ENCODE measurements at regions not wholly inside any gene's neighbourhood (a gene's known extent, or its start where the extent isn't known, plus 50 kb on each side); places are given as distances from the start of the nearest gene placed in this dataset.
A peak's percentile ranks its signal among the peaks of the same experiment; 100 is the strongest.

DNA sequence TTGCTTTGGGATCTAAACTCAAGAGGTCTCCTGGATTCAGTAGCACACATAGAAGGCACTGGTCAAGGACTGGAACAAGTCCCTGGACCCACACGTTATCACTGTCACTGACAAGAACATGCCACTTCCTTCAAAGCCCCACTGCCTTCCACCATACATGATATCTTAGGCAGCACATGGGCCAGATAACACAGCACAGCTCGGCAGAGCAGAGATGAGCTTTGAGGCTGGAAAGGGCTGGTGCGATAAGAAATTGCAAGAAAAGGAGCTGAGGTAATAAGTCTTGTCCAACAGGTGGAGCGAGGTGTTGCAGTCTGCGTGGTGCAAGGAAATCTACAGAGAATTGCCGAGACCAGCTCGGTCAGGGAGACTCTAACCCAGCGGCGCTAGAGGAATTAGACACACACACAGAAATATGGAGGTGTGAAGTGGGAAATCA is 139.8 kb upstream of the CDK13 start:
- 32 to 69% (median 47%) methylated on average over 9 of the region's 9 CpGs for WGBS, 5 donors
- peak in 1 of 2 donors; percentile 49 for DNase-seq
- no peak overlapping the region for H3K4me3 ChIP-seq
- intact Hi-C loops (cut with DNase I; ENCODE audit: low total_unique reads) = no loop called here
- H3K9me3 ChIP-seq = no peaks in the 10 kb centered on the region
- H3K36me3 ChIP-seq = no peaks in the 10 kb centered on the region
- no peak overlapping the region for H3K27ac ChIP-seq
- H3K4me1 ChIP-seq = no peaks in the 10 kb centered on the region
- H3K27me3 ChIP-seq = peaks cover 0 to 6% (median 0%) of the 10 kb centered on the region in 3 donors
- TF ChIP-seq POLR2A (IDR thresholded peaks at IDR 0.05) = no peak
- no peak for TF ChIP-seq POLR2AphosphoS5 (IDR thresholded peaks at IDR 0.05)
- TF ChIP-seq, protein P1, sequence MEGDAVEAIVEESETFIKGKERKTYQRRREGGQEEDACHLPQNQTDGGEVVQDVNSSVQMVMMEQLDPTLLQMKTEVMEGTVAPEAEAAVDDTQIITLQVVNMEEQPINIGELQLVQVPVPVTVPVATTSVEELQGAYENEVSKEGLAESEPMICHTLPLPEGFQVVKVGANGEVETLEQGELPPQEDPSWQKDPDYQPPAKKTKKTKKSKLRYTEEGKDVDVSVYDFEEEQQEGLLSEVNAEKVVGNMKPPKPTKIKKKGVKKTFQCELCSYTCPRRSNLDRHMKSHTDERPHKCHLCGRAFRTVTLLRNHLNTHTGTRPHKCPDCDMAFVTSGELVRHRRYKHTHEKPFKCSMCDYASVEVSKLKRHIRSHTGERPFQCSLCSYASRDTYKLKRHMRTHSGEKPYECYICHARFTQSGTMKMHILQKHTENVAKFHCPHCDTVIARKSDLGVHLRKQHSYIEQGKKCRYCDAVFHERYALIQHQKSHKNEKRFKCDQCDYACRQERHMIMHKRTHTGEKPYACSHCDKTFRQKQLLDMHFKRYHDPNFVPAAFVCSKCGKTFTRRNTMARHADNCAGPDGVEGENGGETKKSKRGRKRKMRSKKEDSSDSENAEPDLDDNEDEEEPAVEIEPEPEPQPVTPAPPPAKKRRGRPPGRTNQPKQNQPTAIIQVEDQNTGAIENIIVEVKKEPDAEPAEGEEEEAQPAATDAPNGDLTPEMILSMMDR (IDR thresholded peaks at IDR 0.05) = no peak
- no peak for TF ChIP-seq EP300 (IDR thresholded peaks at IDR 0.05)

DNA sequence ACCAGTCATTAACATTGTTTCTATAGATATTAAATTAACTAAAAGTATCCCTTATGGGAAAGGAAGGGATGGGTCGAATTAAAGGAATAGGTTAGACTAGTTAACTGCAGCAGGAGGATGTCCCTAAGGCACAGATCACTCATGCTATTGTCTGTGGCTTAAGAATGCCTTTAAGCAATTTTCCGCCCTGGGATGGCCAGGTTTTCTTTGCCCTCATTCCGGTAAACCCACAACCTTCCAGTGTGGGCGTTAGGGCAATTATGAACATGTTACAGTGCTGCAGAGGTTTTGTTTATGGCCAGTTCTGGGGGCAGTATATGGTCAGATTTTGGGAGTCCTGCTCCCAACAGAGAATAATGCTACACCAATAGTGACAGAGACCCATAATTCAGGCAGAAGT is 139.3 kb upstream of the CDK13 start:
- Histone ChIP-seq H3K4me1 (no peaks in the 10 kb centered on the region), H3K9me3 (no peaks in the 10 kb centered on the region), H3K36me3 (no peaks in the 10 kb centered on the region), H3K27me3 (peaks cover 0 to 11% (median 0%) of the 10 kb centered on the region in 3 donors), H3K4me3 (no peak overlapping the region), H3K27ac (no peak overlapping the region)
- intact Hi-C loops (cut with DNase I; ENCODE audit: low total_unique reads) = no loop called here
- WGBS, 5 donors = 74 to 79% (median 78%) methylated on average over 4 of the region's 4 CpGs
- no peak for DNase-seq
- TF ChIP-seq EP300 (IDR thresholded peaks at IDR 0.05) (no peak), POLR2AphosphoS5 (IDR thresholded peaks at IDR 0.05) (no peak), POLR2A (IDR thresholded peaks at IDR 0.05) (no peak)
- TF ChIP-seq, protein P1 (IDR thresholded peaks at IDR 0.05) = no peak

DNA sequence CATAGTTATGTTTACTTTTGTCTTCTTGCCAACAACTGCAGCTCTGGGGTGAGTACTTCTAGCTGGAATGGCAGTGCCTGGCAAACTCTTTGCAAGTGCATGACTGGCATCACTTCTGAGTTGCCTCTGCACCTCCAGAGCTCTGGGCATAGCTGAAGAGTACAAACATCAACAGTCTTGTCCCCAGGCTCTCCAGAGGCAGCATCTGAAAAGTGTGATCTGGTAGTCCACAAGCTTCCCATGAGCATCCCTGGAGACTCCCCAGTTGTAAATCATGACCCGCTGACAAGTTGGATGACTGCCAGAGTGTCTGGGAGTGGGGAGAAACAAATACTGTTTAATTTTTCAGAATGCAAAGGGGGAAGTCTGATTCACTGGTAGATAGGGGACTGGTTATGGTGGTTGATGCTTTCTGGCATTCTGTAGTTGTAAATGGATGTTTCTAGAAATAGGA is 138.9 kb upstream of the CDK13 start:
- H3K4me3 ChIP-seq = no peak overlapping the region
- no peaks in the 10 kb centered on the region for H3K36me3 ChIP-seq
- WGBS, 5 donors = 47 to 83% (median 67%) methylated on average over 1 of the region's 1 CpG
- TF ChIP-seq POLR2A (IDR thresholded peaks at IDR 0.05) (no peak), EP300 (IDR thresholded peaks at IDR 0.05) (no peak), POLR2AphosphoS5 (IDR thresholded peaks at IDR 0.05) (no peak)
- TF ChIP-seq, protein P1 (IDR thresholded peaks at IDR 0.05) = no peak
- H3K4me1 ChIP-seq = no peaks in the 10 kb centered on the region
- no peak overlapping the region for H3K27ac ChIP-seq
- no peaks in the 10 kb centered on the region for H3K9me3 ChIP-seq
- peaks cover 0 to 15% (median 0%) of the 10 kb centered on the region in 3 donors for H3K27me3 ChIP-seq
- intact Hi-C loops (cut with DNase I; ENCODE audit: low total_unique reads) = no loop called here
- peak in 1 of 2 donors; percentile 48 for DNase-seq

DNA sequence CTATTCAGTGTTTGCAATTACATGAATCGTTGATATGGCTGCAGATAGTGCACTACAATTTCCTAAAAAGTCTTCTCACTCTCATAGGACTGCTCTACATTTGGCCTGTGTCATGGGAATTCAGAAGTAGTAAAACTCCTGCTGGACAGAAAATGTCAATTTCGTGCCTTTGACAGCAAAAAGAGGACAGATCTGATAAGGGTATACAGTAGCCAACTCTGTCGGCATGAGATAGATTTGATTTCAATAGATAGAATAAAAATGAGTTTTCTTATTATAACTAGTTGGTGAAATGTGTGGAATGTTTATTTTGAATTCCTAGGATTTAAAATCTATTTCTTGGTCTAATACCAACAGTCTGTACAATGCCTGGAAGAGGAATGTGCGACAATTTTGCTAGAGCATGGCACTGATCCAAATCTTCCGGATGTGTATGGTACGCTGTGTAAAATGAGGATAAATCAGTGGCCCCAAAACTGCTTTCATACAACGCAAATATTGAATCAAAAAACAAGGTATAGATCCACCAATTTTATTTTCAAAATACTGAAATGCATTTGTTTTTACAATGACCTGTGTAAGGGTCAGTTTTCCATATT is 133.5 kb upstream of the CDK13 start:
- TF ChIP-seq, protein P1 (IDR thresholded peaks at IDR 0.05) = no peak
- WGBS, 5 donors = 52 to 64% (median 59%) methylated on average over 7 of the region's 7 CpGs

More for the DNA sequence above, 133.5 kb upstream of the CDK13 start:
- DNase-seq = peak in 1 of 2 donors; percentile 16
- no peaks in the 10 kb centered on the region for H3K36me3 ChIP-seq
- no peak overlapping the region for H3K27ac ChIP-seq
- intact Hi-C loops (cut with DNase I; ENCODE audit: low total_unique reads) = no loop called here
- no peaks in the 10 kb centered on the region for H3K4me1 ChIP-seq
- H3K9me3 ChIP-seq = no peaks in the 10 kb centered on the region
- peaks cover 0 to 20% (median 0%) of the 10 kb centered on the region in 3 donors for H3K27me3 ChIP-seq
- no peak overlapping the region for H3K4me3 ChIP-seq

Measured in stomach (tissue), 8 donors.